Lower leg skin (tissue), 4 donors: ENCODE measurements at regions not wholly inside any gene's neighbourhood (a gene's known extent, or its start where the extent isn't known, plus 50 kb on each side); places are given as distances from the start of the nearest gene placed in this dataset.

ENCODE experiments used
- DNase-seq, 2 donors: peaks; one replicate each; pipeline ENCODE4 v3.0.0-alpha.2; 2019; ENCODE audit warnings: low spot score in 2 of 2
- H3K4me3 ChIP-seq: fragments of 200-600 bp; sonication (generic); 2 replicates; pipeline ENCODE4 v1.5.1; 2017; ENCODE audit warnings: mild to moderate bottlenecking, low read depth; ENCODE audit not compliant: poor library complexity, severe bottlenecking
- POLR2A ChIP-seq, 2 donors: fragments of 450-650 bp; IDR thresholded peaks; one replicate each; pipeline ENCODE4 v1.6.1; 2016 to 2017; ENCODE audit warnings: antibody characterized with exemption in 2 of 2, mild to moderate bottlenecking in 1 of 2, moderate library complexity in 1 of 2
- WGBS, 2 donors: methylation state at CpG; one replicate each; pipeline ENCODE4 v1.1.5; 2018; 5-methylcytosine and 5-hydroxymethylcytosine counted together
- intact Hi-C: fragments of 100-400 bp; cut with DNase I; formaldehyde crosslinking; loops from one replicate; pipeline ENCODE4 v1.15.0; 2023; ENCODE audit warnings: low total_unique reads
- TF ChIP-seq, protein P1 (sequence below), 3 donors: fragments of 450-650 bp; IDR thresholded peaks; one replicate each; pipeline ENCODE4 v1.5.1; 2016; ENCODE audit warnings: antibody characterized with exemption in 3 of 3, mild to moderate bottlenecking in 3 of 3, moderate library complexity in 2 of 3

DNA sequence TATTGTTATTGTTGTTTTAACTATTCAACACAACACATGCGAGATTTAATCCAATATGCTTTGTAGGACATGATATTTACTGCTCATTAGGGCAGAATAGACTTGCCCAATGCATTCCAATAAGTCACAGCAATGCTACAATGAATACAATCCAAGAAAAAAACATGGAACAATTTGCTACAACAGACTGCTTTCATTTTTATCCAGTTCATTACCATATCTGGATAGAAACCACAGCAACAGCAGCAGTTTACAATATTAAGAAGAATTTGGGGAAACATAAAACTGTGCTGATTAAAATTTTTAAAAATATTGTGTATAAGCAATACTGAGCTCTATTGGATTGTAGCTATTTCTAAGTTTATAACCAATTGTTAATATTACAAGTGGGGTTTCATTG, 833.0 kb downstream of the DIAPH3 start:
- WGBS, 2 donors = 52 to 53% methylated on average over 1 of the region's 1 CpG
- intact Hi-C loops = no loop called here
- no peak overlapping the region for H3K4me3 ChIP-seq
- DNase-seq = no peak
- no peak for TF ChIP-seq POLR2A (IDR thresholded peaks at IDR 0.05)
- TF ChIP-seq, protein P1, sequence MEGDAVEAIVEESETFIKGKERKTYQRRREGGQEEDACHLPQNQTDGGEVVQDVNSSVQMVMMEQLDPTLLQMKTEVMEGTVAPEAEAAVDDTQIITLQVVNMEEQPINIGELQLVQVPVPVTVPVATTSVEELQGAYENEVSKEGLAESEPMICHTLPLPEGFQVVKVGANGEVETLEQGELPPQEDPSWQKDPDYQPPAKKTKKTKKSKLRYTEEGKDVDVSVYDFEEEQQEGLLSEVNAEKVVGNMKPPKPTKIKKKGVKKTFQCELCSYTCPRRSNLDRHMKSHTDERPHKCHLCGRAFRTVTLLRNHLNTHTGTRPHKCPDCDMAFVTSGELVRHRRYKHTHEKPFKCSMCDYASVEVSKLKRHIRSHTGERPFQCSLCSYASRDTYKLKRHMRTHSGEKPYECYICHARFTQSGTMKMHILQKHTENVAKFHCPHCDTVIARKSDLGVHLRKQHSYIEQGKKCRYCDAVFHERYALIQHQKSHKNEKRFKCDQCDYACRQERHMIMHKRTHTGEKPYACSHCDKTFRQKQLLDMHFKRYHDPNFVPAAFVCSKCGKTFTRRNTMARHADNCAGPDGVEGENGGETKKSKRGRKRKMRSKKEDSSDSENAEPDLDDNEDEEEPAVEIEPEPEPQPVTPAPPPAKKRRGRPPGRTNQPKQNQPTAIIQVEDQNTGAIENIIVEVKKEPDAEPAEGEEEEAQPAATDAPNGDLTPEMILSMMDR (IDR thresholded peaks at IDR 0.05) = no peak

DNA sequence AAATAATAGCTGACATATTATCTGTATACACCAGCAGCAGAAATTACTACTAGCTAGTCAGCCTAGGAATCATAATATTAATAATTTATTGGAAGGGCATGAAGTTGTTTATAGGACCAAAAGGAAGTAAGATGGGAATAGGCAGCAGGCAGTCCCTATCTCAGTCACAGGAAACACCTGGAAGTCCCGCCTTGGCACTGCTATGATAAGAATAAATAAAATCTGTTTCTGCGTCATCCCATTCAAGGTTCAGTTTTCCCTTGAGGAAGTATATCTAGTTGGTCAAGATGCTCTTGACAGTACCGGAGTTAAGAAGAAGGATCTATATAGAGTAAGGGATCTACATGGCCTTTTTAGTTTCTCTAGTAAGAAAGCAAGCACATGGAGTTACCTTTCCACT, 830.8 kb downstream of the DIAPH3 start:
- no peak overlapping the region for H3K4me3 ChIP-seq
- intact Hi-C loops = no loop called here
- DNase-seq = no peak
- 83 to 87% methylated on average over 3 of the region's 3 CpGs for WGBS, 2 donors
- no peak for TF ChIP-seq POLR2A (IDR thresholded peaks at IDR 0.05)
- TF ChIP-seq, protein P1 (IDR thresholded peaks at IDR 0.05) = no peak

DNA sequence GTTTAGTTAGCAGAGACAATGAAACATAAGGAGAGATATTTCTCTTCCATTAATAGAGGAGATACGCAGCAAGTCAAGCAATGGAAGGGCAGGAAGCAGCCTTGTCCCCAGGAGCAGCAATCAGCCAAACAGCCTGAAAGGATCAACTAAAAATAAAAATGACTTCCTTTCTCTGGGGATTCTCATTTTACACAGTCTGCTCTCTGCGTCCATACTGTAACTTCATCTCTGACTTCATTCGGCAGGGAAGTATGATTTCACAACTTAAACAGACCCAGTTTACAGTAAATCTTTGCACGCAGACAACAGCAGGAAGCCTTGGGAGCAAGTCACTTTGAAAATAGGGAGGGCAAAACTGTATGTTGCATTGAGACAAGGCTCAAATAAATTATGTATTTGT, 826.7 kb downstream of the DIAPH3 start:
- H3K4me3 ChIP-seq = no peak overlapping the region
- no peak for DNase-seq
- intact Hi-C loops = no loop called here
- WGBS, 2 donors = 50 to 61% methylated on average over 4 of the region's 4 CpGs
- TF ChIP-seq, protein P1 (IDR thresholded peaks at IDR 0.05) = no peak
- no peak for TF ChIP-seq POLR2A (IDR thresholded peaks at IDR 0.05)

- 88 to 93% methylated on average over 5 of the region's 5 CpGs for WGBS, 2 donors
- no peak overlapping the region for H3K4me3 ChIP-seq
- no peak for TF ChIP-seq POLR2A (IDR thresholded peaks at IDR 0.05)
- TF ChIP-seq, protein P1 (IDR thresholded peaks at IDR 0.05) = no peak
- DNase-seq = no peak
- intact Hi-C loops = no loop called here
Observed at GRCh38 chr13:59340151-59340550, 823.6 kb downstream of the DIAPH3 start.

DNA sequence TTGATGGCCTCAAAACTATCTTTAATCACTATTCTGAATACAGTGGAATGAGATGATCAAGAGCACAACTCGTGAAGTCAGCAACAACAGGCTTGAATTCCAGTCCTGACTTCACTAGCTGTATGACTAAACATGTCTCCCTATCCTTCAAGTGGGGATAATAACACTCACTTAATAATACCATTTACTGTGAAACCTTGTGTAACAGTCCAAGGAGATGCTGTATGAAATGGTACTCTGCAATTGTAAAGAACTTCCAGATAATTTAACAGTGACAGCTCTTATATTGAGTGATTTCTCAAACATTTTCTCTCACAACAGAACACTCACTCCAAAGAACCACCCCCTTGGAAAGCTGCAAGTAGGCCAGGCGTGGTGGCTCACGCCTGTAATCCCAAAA, 823.1 kb downstream of the DIAPH3 start:
- TF ChIP-seq, protein P1 (IDR thresholded peaks at IDR 0.05) = no peak
- TF ChIP-seq POLR2A (IDR thresholded peaks at IDR 0.05) = no peak
- 60 to 78% methylated on average over 3 of the region's 3 CpGs for WGBS, 2 donors
- no peak overlapping the region for H3K4me3 ChIP-seq
- intact Hi-C loops = no loop called here
- DNase-seq = no peak

DNA sequence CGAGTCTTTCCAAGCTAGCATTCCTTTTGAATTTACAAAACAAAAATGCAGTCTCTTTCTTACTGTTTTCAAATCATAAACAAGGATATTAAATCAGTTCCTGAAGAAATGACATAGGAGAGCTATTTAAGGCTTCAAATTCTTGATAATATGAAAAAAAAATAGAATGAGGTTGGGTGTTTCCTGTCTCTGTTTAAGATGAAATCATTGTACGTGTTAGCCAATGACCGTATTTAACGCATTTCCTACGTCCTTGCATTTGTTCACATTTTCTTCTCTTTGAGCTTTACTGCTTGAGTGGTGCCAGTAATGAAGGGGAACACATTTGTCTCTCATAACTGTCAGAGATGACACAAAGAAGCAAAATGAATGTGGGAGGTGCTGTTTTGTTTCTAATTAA, 821.3 kb downstream of the DIAPH3 start:
- TF ChIP-seq POLR2A (IDR thresholded peaks at IDR 0.05) = no peak
- TF ChIP-seq, protein P1 (IDR thresholded peaks at IDR 0.05) = no peak
- H3K4me3 ChIP-seq = no peak overlapping the region
- intact Hi-C loops = no loop called here
- no peak for DNase-seq
- 55 to 56% methylated on average over 5 of the region's 5 CpGs for whole genome bisulfite sequencing, 2 donors
